ENCODE measurements at regions not wholly inside any gene's neighbourhood (a gene's known extent, or its start where the extent isn't known, plus 50 kb on each side); places are given as distances from the start of the nearest gene placed in this dataset.

- DNase-seq (ENCODE audit: low read depth) = no peak
- no peak for TF ChIP-seq CTCF (IDR thresholded peaks at IDR 0.05; ENCODE audit: low read depth, low read length, missing control alignments)
- H3K4me3 ChIP-seq (ENCODE audit: low read depth, low read length) = no peak overlapping the region
Measured at GRCh38 chr2:497770-498492, 179.3 kb downstream of the TMEM18 start.

- H3K4me3 ChIP-seq (ENCODE audit: low read depth, low read length) = no peak overlapping the region
- DNase-seq (ENCODE audit: low read depth) = no peak
- no peak for TF ChIP-seq CTCF (IDR thresholded peaks at IDR 0.05; ENCODE audit: low read depth, low read length, missing control alignments)
Measured at GRCh38 chr2:496729-497128, 180.5 kb downstream of the TMEM18 start.

DNA sequence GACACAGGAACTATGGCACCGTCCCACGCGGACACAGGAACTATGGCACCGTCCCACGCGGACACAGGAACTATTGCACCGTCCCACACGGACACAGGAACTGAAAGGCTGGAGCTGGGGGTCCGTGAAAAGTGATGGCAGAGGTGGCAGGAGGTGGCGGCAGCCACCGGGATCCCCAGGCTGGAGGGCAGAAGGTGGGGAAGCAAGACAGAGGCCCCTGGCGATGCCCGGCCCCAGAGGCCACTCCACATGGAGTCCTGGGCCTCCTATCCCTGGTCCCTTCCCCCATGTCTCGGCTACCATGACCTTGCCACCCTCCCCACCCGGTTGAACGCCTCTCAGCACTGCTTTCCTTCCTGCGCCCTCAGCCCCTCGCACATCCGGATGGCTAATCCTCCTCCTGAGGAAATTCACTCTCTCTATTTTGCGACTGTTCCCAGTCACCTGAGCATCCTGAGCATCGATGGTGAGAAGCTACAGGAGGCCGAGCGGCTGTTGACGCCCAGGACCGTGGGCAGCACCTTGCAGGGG lies 181.4 kb downstream of the TMEM18 start:
- no peak for DNase-seq (ENCODE audit: low read depth)
- TF ChIP-seq CTCF (IDR thresholded peaks at IDR 0.05; ENCODE audit: low read depth, low read length, missing control alignments) = no peak

DNA sequence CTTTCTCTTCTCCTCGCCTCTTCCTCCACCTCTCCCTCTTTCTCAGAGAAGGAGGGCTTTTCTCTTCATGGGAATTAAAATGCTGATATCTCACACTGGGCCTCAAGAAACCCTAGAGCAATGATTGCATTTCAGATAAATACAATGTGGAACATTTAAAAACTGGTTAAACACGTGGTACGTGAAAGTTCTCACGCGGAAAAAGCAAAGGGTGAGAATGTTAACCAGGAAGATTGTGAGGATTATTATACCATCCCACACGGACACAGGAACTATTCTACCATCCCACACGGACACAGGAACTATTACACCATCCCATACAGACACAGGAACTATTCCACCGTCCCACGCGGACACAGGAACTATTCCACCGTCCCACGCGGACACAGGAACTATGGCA lies 182.4 kb downstream of the TMEM18 start:
- TF ChIP-seq CTCF (IDR thresholded peaks at IDR 0.05; ENCODE audit: low read depth, low read length, missing control alignments) = no peak
- DNase-seq (ENCODE audit: low read depth) = no peak
- no peak overlapping the region for H3K4me3 ChIP-seq (ENCODE audit: low read depth, low read length)

More for the DNA sequence above, 181.4 kb downstream of the TMEM18 start:
- H3K4me3 ChIP-seq (ENCODE audit: low read depth, low read length) = no peak overlapping the region

DNA sequence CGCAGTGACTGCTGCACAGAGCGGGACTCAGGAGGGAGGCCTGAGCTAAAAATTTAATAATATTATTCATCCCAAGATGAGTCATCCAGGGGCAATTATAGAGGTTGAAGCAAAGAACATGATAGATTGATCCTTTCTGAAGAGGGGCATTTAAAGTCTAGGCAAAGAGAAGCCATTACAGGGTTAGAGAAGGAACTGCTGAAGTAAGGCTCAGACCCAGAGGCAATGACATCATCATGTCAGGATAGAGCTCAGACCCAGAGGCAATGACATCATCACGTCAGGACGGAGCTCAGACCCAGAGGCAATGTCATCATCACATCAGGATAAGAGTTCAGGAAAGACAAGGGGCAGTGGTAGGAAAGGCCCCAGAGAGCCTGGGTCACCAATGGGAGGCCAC lies 184.0 kb downstream of the TMEM18 start:
- no peak overlapping the region for H3K4me3 ChIP-seq (ENCODE audit: low read depth, low read length)
- no peak for DNase-seq (ENCODE audit: low read depth)
- no peak for TF ChIP-seq CTCF (IDR thresholded peaks at IDR 0.05; ENCODE audit: low read depth, low read length, missing control alignments)

GRCh38 chr2:492178-492577 lies 185.0 kb downstream of the TMEM18 start:
- TF ChIP-seq CTCF (IDR thresholded peaks at IDR 0.05; ENCODE audit: low read depth, low read length, missing control alignments) = no peak
- no peak for DNase-seq (ENCODE audit: low read depth)

DNA sequence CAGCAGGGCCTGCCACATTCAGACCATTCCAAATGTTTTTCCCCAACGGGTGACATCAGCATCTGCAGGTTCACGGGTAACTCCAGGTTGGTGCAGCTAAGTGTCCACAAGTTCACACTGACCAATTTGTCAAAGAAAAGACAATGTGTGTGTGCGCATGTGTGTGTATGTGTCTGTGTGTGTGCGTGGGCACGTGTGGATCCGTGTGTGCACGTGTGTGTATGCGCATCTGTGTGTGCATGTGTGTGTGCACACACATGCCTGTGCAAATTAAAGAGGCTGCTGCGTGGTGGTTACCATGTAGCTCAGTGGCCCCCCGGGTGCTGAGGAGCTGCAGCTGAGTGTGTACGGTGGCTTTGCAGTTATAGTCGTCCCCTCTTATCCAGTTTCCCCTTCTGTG lies 187.4 kb downstream of the TMEM18 start:
- no peak overlapping the region for H3K4me3 ChIP-seq (ENCODE audit: low read depth, low read length)
- no peak for TF ChIP-seq CTCF (IDR thresholded peaks at IDR 0.05; ENCODE audit: low read depth, low read length, missing control alignments)
- DNase-seq (ENCODE audit: low read depth) = no peak

More at GRCh38 chr2:492178-492577, 185.0 kb downstream of the TMEM18 start:
- no peak overlapping the region for H3K4me3 ChIP-seq (ENCODE audit: low read depth, low read length)

Measured in GM12864 (cell line).